Stimulated activated CD4-positive, alpha-beta T cell treated with anti-CD3 and anti-CD28 coated beads, Interleukin-1b, Interleukin-23, amount 100 ng/mL, for 4 hours (primary cell): ENCODE measurements at regions not wholly inside any gene's neighbourhood (a gene's known extent, or its start where the extent isn't known, plus 50 kb on each side); places are given as distances from the start of the nearest gene placed in this dataset.

ENCODE experiments used
- DNase-seq, 2 donors: peaks; one replicate each; pipeline ENCODE4 v3.0.0-alpha.2; 2020; ENCODE audit warnings: low read depth in 2 of 2

GRCh38 chr12:107443320-107444090 lies 242.1 kb upstream of the PWP1 start:
- DNase-seq = no peak

DNA sequence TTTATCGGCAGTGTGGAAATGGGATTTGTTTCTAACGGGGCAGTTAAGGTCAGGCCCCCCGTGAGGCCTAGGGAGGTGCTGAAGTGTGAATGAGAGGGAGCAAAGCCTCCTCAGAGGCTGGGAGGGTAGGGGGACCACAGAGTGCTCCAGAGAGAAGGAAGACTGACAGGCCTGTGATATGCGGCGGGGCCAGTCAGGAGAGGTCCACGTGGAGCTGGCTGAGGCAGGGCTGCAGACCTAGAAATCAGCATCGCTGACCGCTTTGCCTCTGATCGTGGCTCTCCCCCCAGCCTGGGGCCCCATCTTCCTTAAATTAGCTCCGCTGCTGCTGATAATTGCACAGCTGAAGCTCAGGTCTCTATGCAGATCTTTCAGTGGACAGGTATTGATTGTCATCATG lies 240.8 kb upstream of the PWP1 start:
- no peak for DNase-seq

GRCh38 chr12:107446476-107446875 lies 239.1 kb upstream of the PWP1 start:
- no peak for DNase-seq

GRCh38 chr12:107447336-107447735 lies 238.3 kb upstream of the PWP1 start:
- DNase-seq = no peak

GRCh38 chr12:107448198-107448597 lies 237.4 kb upstream of the PWP1 start:
- no peak for DNase-seq

- no peak for DNase-seq
Measured at GRCh38 chr12:107449891-107450290, 235.7 kb upstream of the PWP1 start.

DNA sequence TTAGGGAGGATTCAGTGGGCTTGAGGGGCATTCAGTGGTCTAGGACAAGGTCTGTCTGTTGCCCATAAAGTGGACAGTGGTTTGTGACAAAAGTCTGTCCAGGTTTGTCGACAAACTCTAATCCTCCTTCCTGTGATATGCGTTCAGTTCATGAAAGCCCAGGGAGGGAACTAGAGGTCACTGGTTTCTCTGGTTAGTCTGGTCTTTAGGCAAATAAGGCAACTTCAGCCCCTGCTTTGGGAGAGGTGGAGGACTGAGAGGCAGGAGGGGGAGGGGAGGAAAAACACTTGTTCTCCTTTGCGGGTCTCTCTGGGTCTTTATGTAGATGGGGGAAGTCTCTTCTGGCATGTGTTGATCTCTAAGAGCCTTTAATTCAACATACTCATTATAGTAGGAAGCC lies 235.1 kb upstream of the PWP1 start:
- no peak for DNase-seq

DNA sequence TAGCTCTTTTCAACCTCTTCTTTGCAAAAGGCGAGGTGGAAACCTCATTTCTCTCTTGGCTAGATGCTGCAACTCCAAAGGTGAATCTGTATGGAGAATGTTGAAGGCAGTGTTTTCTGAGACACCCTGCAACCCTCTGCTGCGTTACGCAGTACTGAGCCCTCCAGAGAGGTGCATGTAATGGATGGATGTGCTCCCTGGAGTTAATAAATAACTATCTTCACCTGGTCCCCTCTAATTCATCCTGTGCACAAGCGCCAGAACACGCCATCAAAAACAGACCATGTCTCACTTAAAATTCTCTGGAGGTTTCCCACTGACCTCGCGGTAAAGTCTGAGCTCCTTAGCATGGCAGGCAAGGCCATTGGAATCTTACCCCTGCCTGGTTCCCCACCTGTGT lies 234.4 kb upstream of the PWP1 start:
- DNase-seq = no peak

DNA sequence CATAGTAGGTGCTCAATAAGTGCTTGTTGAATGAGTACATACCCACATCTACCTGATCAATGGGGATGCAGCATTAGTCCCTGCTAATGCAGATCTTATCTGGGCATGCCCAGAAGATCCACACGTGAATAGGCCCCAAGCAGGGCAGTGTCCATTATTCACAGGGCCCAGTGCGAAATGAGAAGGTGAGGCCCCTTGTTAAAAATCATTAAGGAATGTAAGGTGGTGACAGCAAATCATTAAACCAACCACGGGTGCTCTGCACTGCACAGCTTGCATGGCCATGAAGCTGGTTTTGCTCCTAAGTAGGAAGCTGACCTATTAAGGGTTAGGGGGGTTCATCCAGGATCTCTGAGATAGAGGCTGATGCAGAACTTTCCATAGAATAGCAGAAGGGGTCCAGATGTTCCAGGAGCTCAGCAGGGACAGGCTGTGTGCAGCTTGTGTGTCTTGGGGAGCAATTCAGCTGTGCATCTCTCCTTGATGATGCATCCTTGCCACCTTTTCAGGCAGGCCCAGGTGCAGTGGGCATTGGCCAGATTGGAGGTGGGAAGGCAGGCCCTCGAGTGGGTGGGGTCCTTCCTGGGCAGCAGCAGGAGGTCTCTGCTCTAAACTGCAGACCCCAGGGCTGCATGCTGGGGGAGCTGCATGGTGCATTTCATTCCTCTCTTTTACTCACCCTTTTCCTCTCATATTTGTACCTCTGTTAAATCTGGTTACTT lies 231.3 kb upstream of the PWP1 start:
- DNase-seq = no peak

DNA sequence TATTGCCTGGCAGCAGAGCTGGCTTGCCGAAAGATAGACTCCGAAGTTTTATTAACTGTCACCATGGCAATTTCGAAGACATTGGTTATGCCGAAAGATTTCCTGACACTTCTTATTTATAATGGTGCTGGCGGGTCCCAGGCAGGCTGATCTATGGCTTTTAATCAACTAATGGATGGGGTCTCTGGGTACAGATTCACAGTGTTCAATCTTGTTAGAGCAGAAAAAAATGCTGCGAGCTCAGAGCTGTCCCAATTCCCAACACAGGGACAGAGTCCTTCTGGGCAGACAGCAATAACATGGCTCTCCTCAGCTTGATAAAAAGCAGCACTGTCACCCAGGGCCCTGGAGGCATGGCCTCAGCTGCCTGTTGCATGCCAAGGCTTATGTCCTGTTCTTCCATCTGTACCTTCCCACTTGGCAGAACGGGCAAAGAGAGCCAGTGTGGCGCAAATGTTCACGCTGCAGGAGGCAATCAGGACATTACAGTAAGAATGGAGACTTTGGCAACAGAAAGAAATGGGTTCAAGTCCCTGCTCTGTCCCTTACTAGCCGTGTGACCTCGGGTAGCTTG lies 228.2 kb upstream of the PWP1 start:
- no peak for DNase-seq

GRCh38 chr12:107458163-107458562 lies 227.4 kb upstream of the PWP1 start:
- no peak for DNase-seq

GRCh38 chr12:107458990-107459389 lies 226.6 kb upstream of the PWP1 start:
- DNase-seq = no peak

GRCh38 chr12:107459641-107460040 lies 226.0 kb upstream of the PWP1 start:
- no peak for DNase-seq

DNA sequence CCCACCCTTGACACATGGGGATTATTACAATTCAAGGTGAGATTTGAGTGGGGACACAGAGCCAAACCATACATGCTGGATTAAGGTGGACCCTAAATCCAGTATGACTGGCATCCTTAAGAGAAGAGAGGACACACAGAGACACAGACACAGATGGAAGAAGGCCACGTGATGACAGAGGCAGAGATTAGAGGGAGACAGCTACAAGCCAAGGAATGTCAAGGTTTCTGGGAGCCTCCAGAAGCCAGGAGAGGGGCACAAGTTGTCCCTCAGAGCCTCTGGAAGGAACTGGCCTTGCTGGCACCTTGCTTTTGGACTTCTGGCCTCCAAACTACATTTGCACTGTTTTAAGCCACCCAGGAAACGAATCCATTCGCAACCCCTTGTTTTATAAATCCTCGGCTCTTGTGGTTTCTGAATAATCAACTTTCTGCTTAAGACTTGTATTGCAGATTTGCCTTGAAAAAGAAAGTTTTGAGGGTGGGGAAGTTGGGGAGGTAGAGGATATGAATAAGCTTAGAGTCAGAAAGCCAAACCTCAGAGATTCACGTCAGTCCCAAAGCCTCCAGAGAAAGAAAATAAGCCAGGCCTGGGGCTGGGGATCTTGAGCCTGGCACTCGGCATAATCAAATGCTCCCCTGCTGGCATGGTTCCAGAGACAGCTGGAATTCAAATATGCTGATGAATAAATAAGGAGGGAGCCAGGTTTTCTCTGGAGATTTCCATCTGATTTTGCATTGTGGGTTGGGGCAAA lies 224.2 kb upstream of the PWP1 start:
- DNase-seq = no peak

GRCh38 chr12:107462428-107463332 lies 222.9 kb upstream of the PWP1 start:
- DNase-seq = no peak

GRCh38 chr12:107464644-107465043 lies 221.0 kb upstream of the PWP1 start:
- DNase-seq = no peak

GRCh38 chr12:107465625-107466024 lies 220.0 kb upstream of the PWP1 start:
- no peak for DNase-seq

- no peak for DNase-seq
Measured at GRCh38 chr12:107467716-107468115, 217.9 kb upstream of the PWP1 start.

DNA sequence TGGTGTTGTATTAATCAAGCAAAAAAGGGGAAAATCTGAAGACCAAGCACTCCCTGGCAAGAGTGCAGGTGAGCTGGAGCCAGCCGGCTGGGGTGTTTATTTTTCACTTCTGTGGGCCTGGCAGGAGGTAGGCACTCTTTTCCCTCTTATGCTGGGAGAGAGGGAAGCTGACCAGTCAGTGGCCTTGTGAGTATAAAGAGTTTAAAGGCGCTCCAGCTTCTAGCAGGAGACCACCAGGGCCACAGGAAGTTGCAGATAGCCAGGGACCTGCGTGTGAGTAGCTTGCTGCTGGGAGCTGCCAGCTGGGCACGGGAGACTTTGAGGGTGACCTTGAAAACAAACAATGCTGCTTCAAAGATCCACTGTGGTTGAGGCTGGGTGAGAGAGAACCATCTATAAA lies 217.4 kb upstream of the PWP1 start:
- DNase-seq = no peak

DNA sequence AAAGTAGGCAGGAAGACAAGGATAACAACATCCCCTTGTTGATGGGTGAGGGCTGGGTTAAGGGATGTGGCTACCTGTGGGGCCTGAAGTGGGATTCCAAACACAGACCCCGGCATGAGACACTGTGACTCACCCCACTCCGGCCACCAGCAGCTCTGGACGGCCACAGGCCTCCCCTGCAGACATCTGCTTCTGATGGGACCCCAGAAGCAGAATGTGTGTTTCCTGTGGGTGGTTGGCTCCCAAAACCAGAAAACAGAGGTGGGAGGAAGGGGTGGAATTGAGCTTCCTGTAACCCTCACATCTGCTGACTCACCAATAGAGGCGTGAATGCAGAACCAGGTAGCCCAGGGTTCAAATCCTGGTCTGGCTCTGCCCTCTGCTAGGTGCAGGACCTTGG lies 216.6 kb upstream of the PWP1 start:
- no peak for DNase-seq

DNA sequence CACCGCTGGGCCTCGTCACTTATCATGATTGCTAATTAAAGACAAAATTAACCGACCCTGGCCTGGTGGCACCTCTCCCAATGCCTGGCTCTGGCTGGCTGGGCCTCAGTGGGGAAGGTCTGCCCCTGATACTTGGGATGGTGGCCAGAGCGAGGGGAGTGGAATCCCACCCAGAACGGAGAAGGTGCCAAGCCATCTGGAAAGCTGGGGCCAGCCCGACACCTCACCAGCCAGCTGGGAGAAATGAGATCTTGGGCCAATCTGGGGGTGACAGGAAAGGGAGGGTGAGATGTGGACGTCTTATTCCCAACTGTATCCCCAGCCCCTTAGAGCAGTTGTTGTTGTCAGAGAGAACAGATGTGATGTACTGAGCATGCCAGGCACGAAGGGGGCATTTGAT lies 215.0 kb upstream of the PWP1 start:
- DNase-seq = no peak
